ENCODE measurements at regions not wholly inside any gene's neighbourhood (a gene's known extent, or its start where the extent isn't known, plus 50 kb on each side); places are given as distances from the start of the nearest gene placed in this dataset.
"Not testable (repeated sequence)": the region's sequence is repeated elsewhere in the genome, so short reads cannot be mapped to it uniquely, and the experiment has no call there.

- H3K4me2 ChIP-seq (ENCODE audit: insufficient read depth, low read length); H3K27ac ChIP-seq (ENCODE audit: extremely low read depth, low read depth, low read length); POLR2A ChIA-PET; H3K9me3 ChIP-seq (replicated peaks; ENCODE audit: control insufficient read depth, insufficient read depth, low read depth, low read length); H3K36me3 ChIP-seq (ENCODE audit: control insufficient read depth, insufficient read depth, low read length); H2AFZ ChIP-seq (ENCODE audit: low read depth, low read length); H3K79me2 ChIP-seq (ENCODE audit: control insufficient read depth, insufficient read depth, low read length); H4K20me1 ChIP-seq (replicated peaks; ENCODE audit: control insufficient read depth, insufficient read depth, low read length); H3K27me3 ChIP-seq (ENCODE audit: control insufficient read depth in 2 of 2, insufficient read depth in 2 of 2, low read length in 2 of 2); H3K9me1 ChIP-seq (ENCODE audit: control insufficient read depth, insufficient read depth, low read length); H3K4me3 ChIP-seq; ATAC-seq; in situ Hi-C loops (cut with MboI); H3K4me1 ChIP-seq (replicated peaks in 1 of 2; ENCODE audit: control insufficient read depth in 2 of 2, insufficient read depth in 2 of 2, low read length in 2 of 2); BruUV-seq (replicated peaks); H3K9ac ChIP-seq (ENCODE audit: insufficient read depth in 1 of 2, low read depth in 2 of 2, low read length in 2 of 2): not testable (repeated sequence)
- DNase-seq (ENCODE audit: extremely low read depth in 1 of 4, low spot score in 3 of 4) (peak in 1 of 4 experiments; percentile 24), FAIRE-seq (peak; percentile 62)
- 27% methylated on average over 9 of the region's 9 CpGs for WGBS (ENCODE audit: insufficient coverage, low coverage, missing lambda C conversion rate)
- intact Hi-C loops (cut with micrococcal nuclease), result loop anchor here (2.0 kb wide), 1 partner anchor 227 kb away; no protein-coding TSS in a partner anchor
- CTCF ChIA-PET (ENCODE audit: low intra/inter-chr PET ratio), result interaction anchor here (1.5 kb wide), 1 partner anchor 228 kb away, joined by 8 read pairs; no protein-coding TSS in a partner anchor
- TF ChIP-seq CTCF (IDR thresholded peaks at IDR 0.05 in 2 of 3, conservative IDR thresholded peaks at IDR 0.05 in 1 of 3; ENCODE audit: insufficient read depth in 2 of 3, low read depth in 1 of 3, low read length in 3 of 3), result peak; percentile 36 to 45 (median 45); a peak in 5 of 6 replicates
- TF ChIP-seq SMC3 (conservative IDR thresholded peaks at IDR 0.05; ENCODE audit: insufficient read depth, low read depth, low read length), result 0 out of 2 replicates have a peak, but pooled peaks have one; percentile 11
- TF ChIP-seq RAD21 (CRISPR knock-in tag; conservative IDR thresholded peaks at IDR 0.05 in 1 of 2, IDR thresholded peaks at IDR 0.05 in 1 of 2), result peak; percentile 12 to 45; a peak in 2 of 4 replicates
- TF ChIP-seq ESRRA (IDR thresholded peaks at IDR 0.05; ENCODE audit: borderline replicate concordance, low read depth), result peak; percentile 16; the same call in 1 of the 2 replicates
Measured at GRCh38 chr16:72729552-72729951, 318.4 kb downstream of the ZFHX3 start.

Data from K562 (cell line).